ENCODE measurements at regions not wholly inside any gene's neighbourhood (a gene's known extent, or its start where the extent isn't known, plus 50 kb on each side); places are given as distances from the start of the nearest gene placed in this dataset.
A peak's percentile ranks its signal among the peaks of the same experiment; 100 is the strongest.

DNA sequence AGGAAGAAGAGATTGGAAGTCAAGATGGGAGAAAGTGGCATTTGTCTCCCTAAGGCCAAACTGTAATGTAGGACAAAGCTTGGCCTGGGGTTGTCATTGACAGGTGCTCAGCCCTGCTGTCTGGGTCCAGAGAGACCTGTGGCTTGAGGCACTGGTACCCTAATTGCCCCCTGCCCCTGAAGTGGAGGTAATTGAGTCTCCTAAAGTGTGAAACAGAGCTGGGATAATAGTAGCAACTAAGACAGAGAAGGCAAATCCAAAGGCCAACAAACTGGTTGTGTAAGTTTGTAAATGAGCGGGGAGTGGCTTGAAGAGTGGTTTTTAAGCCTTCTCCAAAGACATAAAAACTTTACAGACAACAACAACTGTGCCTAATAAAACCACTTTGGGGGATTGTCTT is 264.2 kb upstream of the ROPN1 start:
- DNase-seq (ENCODE audit: low read depth), result peak; percentile 41
- H3K36me3 ChIP-seq (ENCODE audit: control insufficient read depth, insufficient read depth, low read length), result no peaks in the 10 kb centered on the region
- no peaks in the 10 kb centered on the region for H3K27me3 ChIP-seq (ENCODE audit: control insufficient read depth, insufficient read depth, low read length)
- no peak for TF ChIP-seq CTCF (IDR thresholded peaks at IDR 0.05; ENCODE audit: insufficient read depth, low read length, severe bottlenecking)
- no peak overlapping the region for H3K4me3 ChIP-seq (ENCODE audit: low read depth, low read length)
- peak; percentile 18 for FAIRE-seq

- TF ChIP-seq CTCF (IDR thresholded peaks at IDR 0.05; ENCODE audit: insufficient read depth, low read length, severe bottlenecking), result no peak
- H3K4me3 ChIP-seq (ENCODE audit: low read depth, low read length), result no peak overlapping the region
- DNase-seq (ENCODE audit: low read depth), result peak; percentile 38
- no peaks in the 10 kb centered on the region for H3K27me3 ChIP-seq (ENCODE audit: control insufficient read depth, insufficient read depth, low read length)
- no peaks in the 10 kb centered on the region for H3K36me3 ChIP-seq (ENCODE audit: control insufficient read depth, insufficient read depth, low read length)
- FAIRE-seq, result no peak
Measured at GRCh38 chr3:124256599-124256998, 264.7 kb upstream of the ROPN1 start.

GRCh38 chr3:124257336-124257864 is 265.5 kb upstream of the ROPN1 start:
- Histone ChIP-seq H3K36me3 (ENCODE audit: control insufficient read depth, insufficient read depth, low read length) (no peaks in the 10 kb centered on the region), H3K4me3 (ENCODE audit: low read depth, low read length) (no peak overlapping the region), H3K27me3 (ENCODE audit: control insufficient read depth, insufficient read depth, low read length) (no peaks in the 10 kb centered on the region)
- DNase-seq (ENCODE audit: low read depth), result no peak
- TF ChIP-seq CTCF (IDR thresholded peaks at IDR 0.05; ENCODE audit: insufficient read depth, low read length, severe bottlenecking), result no peak
- FAIRE-seq, result no peak

DNA sequence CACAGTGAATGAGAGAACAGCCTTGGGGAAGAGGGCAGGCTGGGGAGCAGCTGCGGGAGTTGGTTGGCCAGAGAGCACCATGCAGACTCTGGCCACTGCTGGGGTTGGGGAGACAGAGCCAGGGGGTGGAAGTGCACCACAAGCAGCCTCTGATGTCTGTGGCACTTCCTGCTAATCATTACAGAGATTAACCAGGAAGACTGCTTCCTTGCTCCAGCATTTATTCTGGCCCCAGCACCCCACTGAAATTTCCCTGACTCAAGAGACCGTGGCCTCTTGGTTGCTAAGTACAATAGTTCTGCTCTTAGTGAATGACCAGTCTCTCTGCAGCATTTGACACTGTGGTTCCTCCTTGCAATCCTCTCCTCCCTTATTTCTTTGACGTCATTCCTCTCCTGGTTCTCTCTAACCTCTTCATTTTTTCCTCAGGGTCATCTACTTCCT is 266.2 kb upstream of the ROPN1 start:
- DNase-seq (ENCODE audit: low read depth), result no peak
- FAIRE-seq, result no peak
- no peak for TF ChIP-seq CTCF (IDR thresholded peaks at IDR 0.05; ENCODE audit: insufficient read depth, low read length, severe bottlenecking)
- Histone ChIP-seq H3K36me3 (ENCODE audit: control insufficient read depth, insufficient read depth, low read length) (no peaks in the 10 kb centered on the region), H3K4me3 (ENCODE audit: low read depth, low read length) (no peak overlapping the region), H3K27me3 (ENCODE audit: control insufficient read depth, insufficient read depth, low read length) (no peaks in the 10 kb centered on the region)

DNA sequence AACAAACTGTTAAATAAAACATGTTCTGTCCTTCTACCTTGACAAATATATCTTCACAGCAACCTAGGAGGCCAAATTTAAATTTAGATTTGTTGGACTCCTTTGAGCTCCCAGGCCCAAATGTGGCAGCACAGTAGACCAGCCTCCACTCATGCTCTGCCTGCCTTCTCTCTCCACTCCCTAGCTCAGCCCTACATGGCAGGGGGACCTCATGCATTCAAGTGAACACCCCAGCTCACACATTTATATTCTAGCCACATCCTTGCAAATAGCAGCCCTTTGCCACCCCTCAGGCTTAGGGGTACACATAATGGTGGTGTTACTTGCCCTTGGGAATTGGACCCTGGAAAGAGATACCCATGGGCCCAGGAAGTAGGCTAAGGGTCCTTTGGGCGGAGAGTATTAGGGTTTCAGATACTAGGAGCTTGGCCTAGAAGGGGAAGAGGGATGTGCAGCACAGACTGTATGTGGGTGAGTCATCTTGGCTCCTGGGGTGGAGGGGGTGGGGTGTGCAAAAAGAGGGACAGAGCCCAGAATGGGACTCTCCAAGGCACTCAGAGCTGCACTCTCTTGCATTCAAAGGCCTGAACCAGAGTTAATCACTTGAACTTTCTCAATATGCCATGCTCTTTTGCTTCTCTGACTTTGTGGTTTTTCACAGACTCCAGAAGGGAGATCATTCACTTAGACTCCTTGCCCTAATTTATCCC is 268.4 kb upstream of the ROPN1 start:
- Histone ChIP-seq H3K27me3 (ENCODE audit: control insufficient read depth, insufficient read depth, low read length) (no peaks in the 10 kb centered on the region), H3K36me3 (ENCODE audit: control insufficient read depth, insufficient read depth, low read length) (no peaks in the 10 kb centered on the region), H3K4me3 (ENCODE audit: low read depth, low read length) (no peak overlapping the region)
- no peak for TF ChIP-seq CTCF (IDR thresholded peaks at IDR 0.05; ENCODE audit: insufficient read depth, low read length, severe bottlenecking)
- peak; percentile 70 for DNase-seq (ENCODE audit: low read depth)
- no peak for FAIRE-seq

- no peak for FAIRE-seq
- H3K27me3 ChIP-seq (ENCODE audit: control insufficient read depth, insufficient read depth, low read length), result no peaks in the 10 kb centered on the region
- TF ChIP-seq CTCF (IDR thresholded peaks at IDR 0.05; ENCODE audit: insufficient read depth, low read length, severe bottlenecking), result no peak
- no peak overlapping the region for H3K4me3 ChIP-seq (ENCODE audit: low read depth, low read length)
- DNase-seq (ENCODE audit: low read depth), result peak; percentile 22
- no peaks in the 10 kb centered on the region for H3K36me3 ChIP-seq (ENCODE audit: control insufficient read depth, insufficient read depth, low read length)
Measured at GRCh38 chr3:124261306-124261705, 269.4 kb upstream of the ROPN1 start.

All from bronchial epithelial cell (primary cell).